PC-9 (cell line): ENCODE measurements at regions not wholly inside any gene's neighbourhood (a gene's known extent, or its start where the extent isn't known, plus 50 kb on each side); places are given as distances from the start of the nearest gene placed in this dataset.

Experiments used
- EZH2 ChIP-seq: fragments of 200-600 bp; sonication (generic); IDR thresholded peaks from 2 replicates; pipeline ENCODE4 v1.8.0; 2017; ENCODE audit warnings: antibody characterized with exemption, low read depth
- TF ChIP-seq, protein P1 (sequence below): fragments of 200-600 bp; sonication (generic); conservative IDR thresholded peaks from 2 replicates; pipeline ENCODE4 v1.6.1; 2017; ENCODE audit warnings: mixed run types, antibody characterized with exemption, mild to moderate bottlenecking, moderate library complexity

- TF ChIP-seq, protein P1, sequence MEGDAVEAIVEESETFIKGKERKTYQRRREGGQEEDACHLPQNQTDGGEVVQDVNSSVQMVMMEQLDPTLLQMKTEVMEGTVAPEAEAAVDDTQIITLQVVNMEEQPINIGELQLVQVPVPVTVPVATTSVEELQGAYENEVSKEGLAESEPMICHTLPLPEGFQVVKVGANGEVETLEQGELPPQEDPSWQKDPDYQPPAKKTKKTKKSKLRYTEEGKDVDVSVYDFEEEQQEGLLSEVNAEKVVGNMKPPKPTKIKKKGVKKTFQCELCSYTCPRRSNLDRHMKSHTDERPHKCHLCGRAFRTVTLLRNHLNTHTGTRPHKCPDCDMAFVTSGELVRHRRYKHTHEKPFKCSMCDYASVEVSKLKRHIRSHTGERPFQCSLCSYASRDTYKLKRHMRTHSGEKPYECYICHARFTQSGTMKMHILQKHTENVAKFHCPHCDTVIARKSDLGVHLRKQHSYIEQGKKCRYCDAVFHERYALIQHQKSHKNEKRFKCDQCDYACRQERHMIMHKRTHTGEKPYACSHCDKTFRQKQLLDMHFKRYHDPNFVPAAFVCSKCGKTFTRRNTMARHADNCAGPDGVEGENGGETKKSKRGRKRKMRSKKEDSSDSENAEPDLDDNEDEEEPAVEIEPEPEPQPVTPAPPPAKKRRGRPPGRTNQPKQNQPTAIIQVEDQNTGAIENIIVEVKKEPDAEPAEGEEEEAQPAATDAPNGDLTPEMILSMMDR = no peak
- no peak for TF ChIP-seq EZH2
These were observed 89.8 kb upstream of the UGP2 start for GRCh38 chr2:63751901-63752300.
